ENCODE measurements at regions not wholly inside any gene's neighbourhood (a gene's known extent, or its start where the extent isn't known, plus 50 kb on each side); places are given as distances from the start of the nearest gene placed in this dataset.

GRCh38 chr1:30310966-30311742 lies 412.2 kb downstream of the MATN1 start:
- TF ChIP-seq PATZ1 (CRISPR knock-in tag; IDR thresholded peaks at IDR 0.05; ENCODE audit: borderline replicate concordance) = no peak
- no peak for TF ChIP-seq RARB (CRISPR knock-in tag; IDR thresholded peaks at IDR 0.05)
- no peak for TF ChIP-seq ISL1 (CRISPR knock-in tag; IDR thresholded peaks at IDR 0.05)
- no peak for TF ChIP-seq TSHZ2 (CRISPR knock-in tag; IDR thresholded peaks at IDR 0.05)
- TF ChIP-seq OSR1 (CRISPR knock-in tag; IDR thresholded peaks at IDR 0.05) = no peak
- TF ChIP-seq ZNF8 (CRISPR knock-in tag; IDR thresholded peaks at IDR 0.05) = no peak
- no peak for TF ChIP-seq ZFP3 (CRISPR knock-in tag; IDR thresholded peaks at IDR 0.05)
- no peak for TF ChIP-seq PPARA (CRISPR knock-in tag; IDR thresholded peaks at IDR 0.05; ENCODE audit: borderline replicate concordance)
